LNCaP clone FGC (cell line): ENCODE measurements at regions not wholly inside any gene's neighbourhood (a gene's known extent, or its start where the extent isn't known, plus 50 kb on each side); places are given as distances from the start of the nearest gene placed in this dataset.

Experiments
- DNase-seq: peaks from one replicate; pipeline ENCODE4 v3.0.0-alpha.2; 2011; ENCODE audit warnings: low read depth
- H3K4me3 ChIP-seq: 2 replicates; pipeline ENCODE4 v1.5.1; 2011; ENCODE audit warnings: mild to moderate bottlenecking, low read depth, low read length, control low read depth
- TF ChIP-seq, protein P1 (sequence below): IDR thresholded peaks from 2 replicates; pipeline ENCODE4 v1.5.1; 2012; ENCODE audit warnings: mild to moderate bottlenecking; ENCODE audit not compliant: control insufficient read depth, insufficient read depth; ENCODE audit errors: extremely low read depth

DNA sequence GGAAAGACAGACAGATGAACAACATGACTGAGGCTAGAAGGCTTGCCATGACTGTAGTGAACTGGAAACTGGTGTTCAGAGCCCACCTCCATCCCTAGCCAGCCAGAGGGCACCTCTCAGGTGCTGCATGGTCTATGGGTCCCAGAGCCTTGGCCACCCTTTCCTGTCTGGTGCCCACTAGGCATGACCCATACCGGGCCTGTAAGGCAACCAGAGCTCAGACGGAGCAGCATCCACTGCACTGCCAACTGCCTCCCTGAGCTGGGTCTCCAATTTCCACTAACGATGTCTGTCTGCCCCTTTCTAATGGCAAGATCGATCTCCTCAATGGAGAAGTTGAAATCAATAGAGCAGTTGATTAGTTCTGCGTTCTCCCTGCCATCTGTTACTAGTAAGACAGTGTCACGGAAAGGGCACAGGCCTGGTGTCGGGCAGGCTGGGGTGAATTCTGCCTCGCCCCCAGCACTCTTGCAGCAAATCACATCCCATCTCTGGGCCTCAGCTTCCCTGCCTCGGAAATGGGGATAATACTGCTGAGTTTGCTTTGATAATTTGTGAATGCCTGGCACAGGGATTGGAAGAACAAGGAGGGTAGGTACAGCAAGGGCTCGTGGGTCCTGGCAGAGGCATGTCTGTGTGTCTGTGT is 172.3 kb upstream of the MVB12B start:
- no peak for DNase-seq
- no peak overlapping the region for H3K4me3 ChIP-seq
- TF ChIP-seq, protein P1, sequence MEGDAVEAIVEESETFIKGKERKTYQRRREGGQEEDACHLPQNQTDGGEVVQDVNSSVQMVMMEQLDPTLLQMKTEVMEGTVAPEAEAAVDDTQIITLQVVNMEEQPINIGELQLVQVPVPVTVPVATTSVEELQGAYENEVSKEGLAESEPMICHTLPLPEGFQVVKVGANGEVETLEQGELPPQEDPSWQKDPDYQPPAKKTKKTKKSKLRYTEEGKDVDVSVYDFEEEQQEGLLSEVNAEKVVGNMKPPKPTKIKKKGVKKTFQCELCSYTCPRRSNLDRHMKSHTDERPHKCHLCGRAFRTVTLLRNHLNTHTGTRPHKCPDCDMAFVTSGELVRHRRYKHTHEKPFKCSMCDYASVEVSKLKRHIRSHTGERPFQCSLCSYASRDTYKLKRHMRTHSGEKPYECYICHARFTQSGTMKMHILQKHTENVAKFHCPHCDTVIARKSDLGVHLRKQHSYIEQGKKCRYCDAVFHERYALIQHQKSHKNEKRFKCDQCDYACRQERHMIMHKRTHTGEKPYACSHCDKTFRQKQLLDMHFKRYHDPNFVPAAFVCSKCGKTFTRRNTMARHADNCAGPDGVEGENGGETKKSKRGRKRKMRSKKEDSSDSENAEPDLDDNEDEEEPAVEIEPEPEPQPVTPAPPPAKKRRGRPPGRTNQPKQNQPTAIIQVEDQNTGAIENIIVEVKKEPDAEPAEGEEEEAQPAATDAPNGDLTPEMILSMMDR = no peak

- no peak overlapping the region for H3K4me3 ChIP-seq
- no peak for DNase-seq
- TF ChIP-seq, protein P1 = no peak
These were observed 171.8 kb upstream of the MVB12B start for GRCh38 chr9:126154869-126155268.

- H3K4me3 ChIP-seq = no peak overlapping the region
- TF ChIP-seq, protein P1 = no peak
- no peak for DNase-seq
These were observed 170.6 kb upstream of the MVB12B start for GRCh38 chr9:126155756-126156664.

DNA sequence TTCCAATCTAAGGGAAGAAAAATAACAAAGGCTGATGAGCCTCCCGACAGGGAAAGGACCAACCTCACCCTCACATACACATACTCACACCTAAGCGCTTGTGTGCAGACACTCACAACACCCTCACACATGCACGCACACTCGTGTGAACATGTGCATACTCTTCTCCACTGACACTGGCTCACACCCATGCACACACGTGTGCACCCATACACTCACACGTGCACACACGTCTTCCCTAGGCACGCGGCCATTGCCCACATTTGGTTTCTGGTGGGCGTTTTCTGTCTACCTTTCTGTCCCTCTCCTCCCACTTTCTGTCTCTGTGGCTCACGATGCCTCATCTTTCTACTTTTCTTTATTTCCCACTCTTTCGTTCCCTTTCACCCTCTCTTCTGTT is 169.7 kb upstream of the MVB12B start:
- DNase-seq = no peak
- no peak overlapping the region for H3K4me3 ChIP-seq
- TF ChIP-seq, protein P1 = no peak

DNA sequence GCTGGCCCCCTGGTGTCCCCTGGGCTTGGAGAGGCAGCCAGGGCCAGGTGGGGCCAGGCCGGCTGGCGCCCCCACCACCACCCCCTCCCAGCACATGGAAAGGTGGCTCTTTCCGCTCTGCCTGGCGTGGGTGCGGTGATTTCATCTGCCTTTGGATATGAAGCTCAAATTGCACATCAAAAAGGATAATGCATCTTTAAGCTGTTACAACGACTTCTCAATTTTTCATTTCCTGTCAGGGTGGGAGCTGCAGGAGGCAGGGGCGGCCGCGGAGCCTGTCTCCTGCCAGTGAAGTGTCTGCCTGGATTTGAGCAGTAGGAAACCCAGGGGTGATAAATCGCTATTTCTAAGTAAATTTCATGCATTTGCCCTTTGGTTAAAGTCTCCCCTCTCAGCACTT is 169.2 kb upstream of the MVB12B start:
- TF ChIP-seq, protein P1 = no peak
- no peak for DNase-seq
- H3K4me3 ChIP-seq = no peak overlapping the region

DNA sequence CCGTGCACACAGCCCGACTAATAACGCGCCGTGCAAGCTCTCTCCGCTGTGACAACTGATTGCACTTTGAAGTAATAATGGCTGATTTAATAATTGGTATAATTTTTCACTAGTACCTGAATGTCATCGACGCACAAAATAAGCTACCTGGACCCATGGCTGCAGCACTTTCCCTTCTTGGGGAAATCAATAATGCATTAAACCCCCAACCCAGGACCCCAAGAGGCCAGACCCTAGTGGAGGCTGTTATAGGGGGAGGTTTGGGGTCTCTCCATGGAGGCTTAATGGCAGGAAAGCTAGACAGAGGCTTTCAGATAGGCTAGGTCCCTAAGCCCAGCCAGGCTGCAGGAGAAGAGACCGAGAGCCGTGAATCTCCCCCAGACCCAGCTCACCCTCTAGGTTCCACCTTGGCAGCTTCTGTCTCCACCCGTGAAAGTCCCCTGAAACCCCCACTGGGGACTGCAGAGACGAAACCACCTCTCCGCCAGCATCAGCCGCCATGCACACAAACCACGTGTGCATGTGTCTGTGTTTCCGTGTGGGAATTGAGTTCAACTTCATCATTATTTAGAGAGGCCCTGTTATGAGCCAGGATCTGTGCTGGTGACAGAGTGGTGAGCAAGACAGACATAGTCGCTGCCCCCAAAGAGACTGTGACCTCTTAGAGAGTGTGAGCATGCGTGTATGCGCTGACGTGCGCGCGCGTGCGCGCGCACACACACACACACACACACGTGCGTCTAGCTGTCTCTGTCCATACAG is 168.6 kb upstream of the MVB12B start:
- H3K4me3 ChIP-seq = no peak overlapping the region
- DNase-seq = no peak
- TF ChIP-seq, protein P1 = no peak
